ENCODE measurements at regions not wholly inside any gene's neighbourhood (a gene's known extent, or its start where the extent isn't known, plus 50 kb on each side); places are given as distances from the start of the nearest gene placed in this dataset.

DNA sequence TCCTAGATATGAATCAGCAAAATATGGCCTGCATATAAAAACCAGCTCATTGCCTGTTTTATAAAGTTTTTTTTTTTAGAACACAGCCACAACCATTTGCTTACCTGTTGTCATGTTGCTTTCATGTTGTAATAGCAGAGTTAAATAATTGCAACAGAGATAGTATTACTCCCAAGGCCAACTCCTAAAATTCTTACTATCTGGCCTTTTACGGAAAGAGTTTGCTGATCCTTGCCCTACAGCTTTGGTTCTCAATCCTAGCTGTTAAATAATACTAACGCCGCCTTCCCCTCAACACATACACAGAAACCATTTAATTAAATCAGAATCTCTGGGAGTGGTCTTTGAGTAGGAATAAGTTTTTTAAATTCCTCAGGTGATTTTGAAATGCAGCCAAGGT lies 231.3 kb upstream of the TET2 start:
- Histone ChIP-seq H3K27me3 (ENCODE audit: low read length) (no peaks in the 10 kb centered on the region), H3K9me2 (replicated peaks; ENCODE audit: insufficient read depth, low read length) (no peaks in the 10 kb centered on the region), H3K9me3 (ENCODE audit: insufficient read depth, low read length) (no peaks in the 10 kb centered on the region), H2AFZ (ENCODE audit: low read depth, low read length, severe bottlenecking) (no peak overlapping the region), H3K4me3 (ENCODE audit: insufficient read depth, low read length, poor library complexity, severe bottlenecking) (no peak overlapping the region), H3K4me2 (ENCODE audit: low read depth, low read length, poor library complexity, severe bottlenecking) (no peak overlapping the region), H3K9ac (ENCODE audit: low read length) (no peak overlapping the region), H4K20me1 (ENCODE audit: low read depth, low read length) (no peaks in the 10 kb centered on the region), H3F3A (ENCODE audit: insufficient read depth) (no peaks in the 10 kb centered on the region), H3K27ac (ENCODE audit: low read depth, low read length) (no peak overlapping the region), H3K79me2 (ENCODE audit: insufficient read depth, low read length) (no peaks in the 10 kb centered on the region), H3K36me3 (ENCODE audit: low read length) (no peaks in the 10 kb centered on the region)
- TF ChIP-seq, protein P1, sequence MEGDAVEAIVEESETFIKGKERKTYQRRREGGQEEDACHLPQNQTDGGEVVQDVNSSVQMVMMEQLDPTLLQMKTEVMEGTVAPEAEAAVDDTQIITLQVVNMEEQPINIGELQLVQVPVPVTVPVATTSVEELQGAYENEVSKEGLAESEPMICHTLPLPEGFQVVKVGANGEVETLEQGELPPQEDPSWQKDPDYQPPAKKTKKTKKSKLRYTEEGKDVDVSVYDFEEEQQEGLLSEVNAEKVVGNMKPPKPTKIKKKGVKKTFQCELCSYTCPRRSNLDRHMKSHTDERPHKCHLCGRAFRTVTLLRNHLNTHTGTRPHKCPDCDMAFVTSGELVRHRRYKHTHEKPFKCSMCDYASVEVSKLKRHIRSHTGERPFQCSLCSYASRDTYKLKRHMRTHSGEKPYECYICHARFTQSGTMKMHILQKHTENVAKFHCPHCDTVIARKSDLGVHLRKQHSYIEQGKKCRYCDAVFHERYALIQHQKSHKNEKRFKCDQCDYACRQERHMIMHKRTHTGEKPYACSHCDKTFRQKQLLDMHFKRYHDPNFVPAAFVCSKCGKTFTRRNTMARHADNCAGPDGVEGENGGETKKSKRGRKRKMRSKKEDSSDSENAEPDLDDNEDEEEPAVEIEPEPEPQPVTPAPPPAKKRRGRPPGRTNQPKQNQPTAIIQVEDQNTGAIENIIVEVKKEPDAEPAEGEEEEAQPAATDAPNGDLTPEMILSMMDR (IDR thresholded peaks at IDR 0.05; ENCODE audit: insufficient read depth, low read length, poor library complexity, severe bottlenecking) = no peak
- no peak for TF ChIP-seq EZH2phosphoT487 (conservative IDR thresholded peaks at IDR 0.05; ENCODE audit: low read length)

DNA sequence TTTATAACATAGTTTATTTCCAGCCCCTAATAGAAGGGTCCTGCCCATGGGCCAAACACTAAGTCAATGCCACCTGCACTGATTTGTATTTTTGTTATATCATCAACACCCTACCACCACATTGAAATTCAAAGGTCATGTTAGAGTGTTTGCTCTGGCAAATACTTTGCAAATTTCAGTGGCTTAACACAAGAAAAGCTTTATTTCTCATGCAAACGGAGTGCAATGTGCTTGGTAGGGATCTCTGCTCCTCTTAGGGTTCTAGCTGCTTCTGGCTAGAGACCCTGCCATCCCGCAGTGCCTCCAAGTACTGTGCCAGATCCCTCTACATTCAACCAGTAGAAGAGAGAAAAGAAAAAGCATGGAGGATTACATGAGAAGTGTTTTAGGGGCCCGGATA lies 230.8 kb upstream of the TET2 start:
- Histone ChIP-seq H3F3A (ENCODE audit: insufficient read depth) (no peaks in the 10 kb centered on the region), H2AFZ (ENCODE audit: low read depth, low read length, severe bottlenecking) (no peak overlapping the region), H3K9ac (ENCODE audit: low read length) (no peak overlapping the region), H3K9me3 (ENCODE audit: insufficient read depth, low read length) (no peaks in the 10 kb centered on the region), H3K9me2 (replicated peaks; ENCODE audit: insufficient read depth, low read length) (no peaks in the 10 kb centered on the region), H3K27me3 (ENCODE audit: low read length) (no peaks in the 10 kb centered on the region), H4K20me1 (ENCODE audit: low read depth, low read length) (no peaks in the 10 kb centered on the region), H3K4me3 (ENCODE audit: insufficient read depth, low read length, poor library complexity, severe bottlenecking) (no peak overlapping the region), H3K36me3 (ENCODE audit: low read length) (no peaks in the 10 kb centered on the region), H3K27ac (ENCODE audit: low read depth, low read length) (no peak overlapping the region), H3K79me2 (ENCODE audit: insufficient read depth, low read length) (no peaks in the 10 kb centered on the region), H3K4me2 (ENCODE audit: low read depth, low read length, poor library complexity, severe bottlenecking) (no peak overlapping the region)
- TF ChIP-seq, protein P1 (IDR thresholded peaks at IDR 0.05; ENCODE audit: insufficient read depth, low read length, poor library complexity, severe bottlenecking) = no peak
- TF ChIP-seq EZH2phosphoT487 (conservative IDR thresholded peaks at IDR 0.05; ENCODE audit: low read length) = no peak

DNA sequence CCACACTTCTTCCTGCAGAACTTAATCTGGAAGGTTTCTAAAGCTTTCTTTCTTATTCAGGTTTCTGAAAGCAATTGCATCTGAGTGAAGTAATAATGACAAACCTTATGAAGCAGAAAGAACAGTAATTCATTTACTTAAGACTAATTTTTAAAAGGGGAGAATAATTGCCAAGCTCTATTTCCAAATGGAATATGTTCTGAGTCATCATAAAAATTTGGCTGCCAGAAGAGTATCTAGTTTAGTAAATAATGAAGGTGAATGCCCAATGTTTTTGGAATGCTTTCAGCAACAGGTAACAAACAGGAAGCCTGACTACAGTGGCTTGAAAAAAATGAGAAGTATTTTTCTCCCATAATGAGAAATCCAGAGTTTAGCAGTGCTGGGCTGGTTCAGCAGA lies 227.3 kb upstream of the TET2 start:
- Histone ChIP-seq H3K27ac (ENCODE audit: low read depth, low read length) (no peak overlapping the region), H3K9ac (ENCODE audit: low read length) (no peak overlapping the region), H3K27me3 (ENCODE audit: low read length) (no peaks in the 10 kb centered on the region), H3K4me3 (ENCODE audit: insufficient read depth, low read length, poor library complexity, severe bottlenecking) (no peak overlapping the region), H3K9me2 (replicated peaks; ENCODE audit: insufficient read depth, low read length) (no peaks in the 10 kb centered on the region), H3K79me2 (ENCODE audit: insufficient read depth, low read length) (no peaks in the 10 kb centered on the region), H3K36me3 (ENCODE audit: low read length) (no peaks in the 10 kb centered on the region), H3K4me2 (ENCODE audit: low read depth, low read length, poor library complexity, severe bottlenecking) (no peak overlapping the region), H3K9me3 (ENCODE audit: insufficient read depth, low read length) (no peaks in the 10 kb centered on the region), H2AFZ (ENCODE audit: low read depth, low read length, severe bottlenecking) (no peak overlapping the region), H3F3A (ENCODE audit: insufficient read depth) (no peaks in the 10 kb centered on the region), H4K20me1 (ENCODE audit: low read depth, low read length) (no peaks in the 10 kb centered on the region)
- TF ChIP-seq, protein P1 (IDR thresholded peaks at IDR 0.05; ENCODE audit: insufficient read depth, low read length, poor library complexity, severe bottlenecking) = no peak
- no peak for TF ChIP-seq EZH2phosphoT487 (conservative IDR thresholded peaks at IDR 0.05; ENCODE audit: low read length)

All from SU-DHL-6 (cell line).